CD4-positive, CD25-positive, alpha-beta regulatory T cell (primary cell): ENCODE measurements at regions not wholly inside any gene's neighbourhood (a gene's known extent, or its start where the extent isn't known, plus 50 kb on each side); places are given as distances from the start of the nearest gene placed in this dataset.

ENCODE experiments used
- ATAC-seq, 2 donors: fragments of 150-1000 bp; cut with Tn5 transposase; one replicate each; pipeline ENCODE4 v1.10.0; 2021; ENCODE audit warnings: low read depth in 2 of 2, moderate number of reproducible peaks in 2 of 2, moderate library complexity in 1 of 2
- DNase-seq, 3 donors: peaks; one replicate each; pipeline versions ENCODE4 v3.0.0 to v3.0.0-alpha.2; 2012 to 2022; ENCODE audit warnings: mixed read lengths in 1 of 3
- H3K27ac ChIP-seq: one replicate; pipeline ENCODE4 v1.7.0; 2013; ENCODE audit warnings: mild to moderate bottlenecking, low read length; ENCODE audit not compliant: insufficient read depth, poor library complexity, severe bottlenecking
- H3K27me3 ChIP-seq: one replicate; pipeline ENCODE4 v1.7.0; 2013; ENCODE audit warnings: low read length; ENCODE audit not compliant: control insufficient read depth, insufficient read depth
- H3K36me3 ChIP-seq: one replicate; pipeline ENCODE4 v1.7.0; 2013; ENCODE audit warnings: mild to moderate bottlenecking, low read length, moderate library complexity; ENCODE audit not compliant: control insufficient read depth, insufficient read depth
- H3K4me1 ChIP-seq: 2 replicates; pipeline ENCODE4 v1.7.0; 2013; ENCODE audit warnings: mild to moderate bottlenecking, low read length; ENCODE audit not compliant: insufficient read depth, control insufficient read depth, poor library complexity, severe bottlenecking
- H3K4me3 ChIP-seq: one replicate; pipeline ENCODE4 v1.7.0; 2013; ENCODE audit warnings: low read depth, mild to moderate bottlenecking, low read length, moderate library complexity
- H3K9me3 ChIP-seq, 2 experiments: 1 replicate in 1 of 2; 2 replicates in 1 of 2; pipeline ENCODE4 v1.7.0; 2013; ENCODE audit warnings: low read length in 2 of 2, mild to moderate bottlenecking in 1 of 2, moderate library complexity in 1 of 2; ENCODE audit not compliant: control insufficient read depth in 2 of 2
- H3K27ac Mint-ChIP-seq, 3 donors: one replicate each; pipeline ENCODE4 v1.8.0; 2020 to 2022; ENCODE audit warnings: mild to moderate bottlenecking in 3 of 3, mixed read lengths in 3 of 3, moderate library complexity in 2 of 3
- H3K27me3 Mint-ChIP-seq: one replicate; pipeline ENCODE4 v1.8.0; 2022; ENCODE audit warnings: mild to moderate bottlenecking, mixed read lengths
- H3K36me3 Mint-ChIP-seq: one replicate; pipeline ENCODE4 v1.8.0; 2020; ENCODE audit warnings: mixed read lengths
- H3K4me1 Mint-ChIP-seq, 4 donors: one replicate each; pipeline ENCODE4 v1.8.0; 2020 to 2022; ENCODE audit warnings: mixed read lengths in 4 of 4, mild to moderate bottlenecking in 1 of 4
- H3K4me3 Mint-ChIP-seq, 4 donors: one replicate each; pipeline ENCODE4 v1.8.0; 2020 to 2022; ENCODE audit warnings: mild to moderate bottlenecking in 4 of 4, mixed read lengths in 4 of 4, moderate library complexity in 3 of 4
- H3K9me3 Mint-ChIP-seq, 7 donors: one replicate each; pipeline ENCODE4 v1.8.0; 2020 to 2022; ENCODE audit warnings: mixed read lengths in 7 of 7, mild to moderate bottlenecking in 3 of 7, moderate library complexity in 2 of 7

- Mint-ChIP-seq H3K27me3 (peaks cover 4% of the 10 kb centered on the region), H3K4me1 (no peaks in the 10 kb centered on the region), H3K27ac (no peak overlapping the region), H3K36me3 (no peaks in the 10 kb centered on the region), H3K9me3 (no peaks in the 10 kb centered on the region), H3K4me3 (no peak overlapping the region)
- no peaks in the 10 kb centered on the region for H3K36me3 ChIP-seq
- no peaks in the 10 kb centered on the region for H3K4me1 ChIP-seq
- no peak overlapping the region for H3K4me3 ChIP-seq
- H3K27ac ChIP-seq = no peak overlapping the region
- H3K9me3 ChIP-seq = no peaks in the 10 kb centered on the region
- DNase-seq = no peak
- no peak for ATAC-seq
- H3K27me3 ChIP-seq = no peaks in the 10 kb centered on the region
Observed at GRCh38 chr1:221376286-221376685, 365.6 kb downstream of the DUSP10 start.

GRCh38 chr1:221381910-221382623, 359.8 kb downstream of the DUSP10 start:
- ATAC-seq (no peak), DNase-seq (no peak)
- Mint-ChIP-seq H3K36me3 (no peaks in the 10 kb centered on the region), H3K9me3 (peaks cover 0 to 4% (median 0%) of the 10 kb centered on the region in 7 donors), H3K4me1 (no peaks in the 10 kb centered on the region), H3K27ac (no peak overlapping the region), H3K27me3 (peaks cover 4% of the 10 kb centered on the region), H3K4me3 (no peak overlapping the region)
- H3K4me1 ChIP-seq = no peaks in the 10 kb centered on the region
- H3K27ac ChIP-seq = no peak overlapping the region
- no peaks in the 10 kb centered on the region for H3K9me3 ChIP-seq
- H3K27me3 ChIP-seq = no peaks in the 10 kb centered on the region
- no peak overlapping the region for H3K4me3 ChIP-seq
- no peaks in the 10 kb centered on the region for H3K36me3 ChIP-seq

- no peaks in the 10 kb centered on the region for H3K36me3 Mint-ChIP-seq
- H3K36me3 ChIP-seq = no peaks in the 10 kb centered on the region
- DNase-seq (no peak), ATAC-seq (no peak)
- H3K27me3 Mint-ChIP-seq = peaks cover 17% of the 10 kb centered on the region
- no peaks in the 10 kb centered on the region for H3K9me3 ChIP-seq
- H3K27ac ChIP-seq = no peak overlapping the region
- H3K27ac Mint-ChIP-seq = no peak overlapping the region
- no peak overlapping the region for H3K4me3 Mint-ChIP-seq
- no peaks in the 10 kb centered on the region for H3K4me1 Mint-ChIP-seq
- H3K27me3 ChIP-seq = no peaks in the 10 kb centered on the region
- no peak overlapping the region for H3K4me3 ChIP-seq
- no peaks in the 10 kb centered on the region for H3K4me1 ChIP-seq
- peaks cover 0 to 8% (median 1%) of the 10 kb centered on the region in 7 donors for H3K9me3 Mint-ChIP-seq
Observed at GRCh38 chr1:221392453-221392852, 349.4 kb downstream of the DUSP10 start.

- H3K9me3 Mint-ChIP-seq = peaks cover 0 to 6% (median 0%) of the 10 kb centered on the region in 7 donors
- peaks cover 17% of the 10 kb centered on the region for H3K27me3 Mint-ChIP-seq
- ATAC-seq (no peak), DNase-seq (no peak)
- H3K36me3 ChIP-seq = no peaks in the 10 kb centered on the region
- H3K27ac ChIP-seq = no peak overlapping the region
- H3K9me3 ChIP-seq = peaks cover 0 to 2% of the 10 kb centered on the region in 2 experiments
- no peaks in the 10 kb centered on the region for H3K27me3 ChIP-seq
- H3K4me1 Mint-ChIP-seq = no peaks in the 10 kb centered on the region
- no peak overlapping the region for H3K4me3 ChIP-seq
- H3K36me3 Mint-ChIP-seq = no peaks in the 10 kb centered on the region
- H3K4me1 ChIP-seq = no peaks in the 10 kb centered on the region
- no peak overlapping the region for H3K4me3 Mint-ChIP-seq
- no peak overlapping the region for H3K27ac Mint-ChIP-seq
Observed at GRCh38 chr1:221394011-221394544, 347.8 kb downstream of the DUSP10 start.

GRCh38 chr1:221396526-221396925, 345.4 kb downstream of the DUSP10 start:
- H3K36me3 Mint-ChIP-seq = no peaks in the 10 kb centered on the region
- H3K4me1 Mint-ChIP-seq = no peaks in the 10 kb centered on the region
- H3K4me3 Mint-ChIP-seq = no peak overlapping the region
- Histone ChIP-seq H3K36me3 (no peaks in the 10 kb centered on the region), H3K4me1 (no peaks in the 10 kb centered on the region), H3K27me3 (no peaks in the 10 kb centered on the region), H3K4me3 (no peak overlapping the region), H3K27ac (no peak overlapping the region), H3K9me3 (peaks cover 0 to 2% of the 10 kb centered on the region in 2 experiments)
- H3K27me3 Mint-ChIP-seq = peaks cover 15% of the 10 kb centered on the region
- H3K27ac Mint-ChIP-seq = no peak overlapping the region
- DNase-seq = no peak
- H3K9me3 Mint-ChIP-seq = peaks cover 0 to 6% (median 0%) of the 10 kb centered on the region in 7 donors
- no peak for ATAC-seq

- H3K27me3 ChIP-seq = no peaks in the 10 kb centered on the region
- H3K27ac ChIP-seq = no peak overlapping the region
- Mint-ChIP-seq H3K27me3 (peaks cover 9% of the 10 kb centered on the region), H3K36me3 (no peaks in the 10 kb centered on the region), H3K4me3 (no peak overlapping the region), H3K4me1 (no peaks in the 10 kb centered on the region), H3K27ac (no peak overlapping the region), H3K9me3 (peaks cover 0 to 8% (median 0%) of the 10 kb centered on the region in 7 donors)
- no peak overlapping the region for H3K4me3 ChIP-seq
- H3K4me1 ChIP-seq = no peaks in the 10 kb centered on the region
- no peak for DNase-seq
- H3K36me3 ChIP-seq = no peaks in the 10 kb centered on the region
- no peak for ATAC-seq
- peaks cover 0 to 2% of the 10 kb centered on the region in 2 experiments for H3K9me3 ChIP-seq
Observed at GRCh38 chr1:221397141-221397540, 344.7 kb downstream of the DUSP10 start.

GRCh38 chr1:221397606-221398005, 344.3 kb downstream of the DUSP10 start:
- no peak overlapping the region for H3K27ac Mint-ChIP-seq
- no peak overlapping the region for H3K27ac ChIP-seq
- no peaks in the 10 kb centered on the region for H3K36me3 ChIP-seq
- DNase-seq = peak in 1 of 3 donors; percentile 17
- no peaks in the 10 kb centered on the region for H3K36me3 Mint-ChIP-seq
- H3K4me3 ChIP-seq = no peak overlapping the region
- H3K4me3 Mint-ChIP-seq = no peak overlapping the region
- peaks cover 4% of the 10 kb centered on the region for H3K27me3 Mint-ChIP-seq
- no peak for ATAC-seq
- peaks cover 0 to 2% of the 10 kb centered on the region in 2 experiments for H3K9me3 ChIP-seq
- no peaks in the 10 kb centered on the region for H3K27me3 ChIP-seq
- H3K4me1 Mint-ChIP-seq = no peaks in the 10 kb centered on the region
- H3K4me1 ChIP-seq = no peaks in the 10 kb centered on the region
- H3K9me3 Mint-ChIP-seq = peaks cover 0 to 9% (median 0%) of the 10 kb centered on the region in 7 donors

- H3K36me3 Mint-ChIP-seq = no peaks in the 10 kb centered on the region
- peaks cover 0 to 4% (median 1%) of the 10 kb centered on the region in 7 donors for H3K9me3 Mint-ChIP-seq
- H3K27me3 ChIP-seq = no peaks in the 10 kb centered on the region
- H3K9me3 ChIP-seq = no peaks in the 10 kb centered on the region
- ATAC-seq = no peak
- no peaks in the 10 kb centered on the region for H3K27me3 Mint-ChIP-seq
- H3K4me3 Mint-ChIP-seq = no peak overlapping the region
- no peak for DNase-seq
- no peak overlapping the region for H3K4me3 ChIP-seq
- no peak overlapping the region for H3K27ac Mint-ChIP-seq
- H3K4me1 ChIP-seq = no peaks in the 10 kb centered on the region
- H3K4me1 Mint-ChIP-seq = no peaks in the 10 kb centered on the region
- no peak overlapping the region for H3K27ac ChIP-seq
- H3K36me3 ChIP-seq = no peaks in the 10 kb centered on the region
Observed at GRCh38 chr1:221405146-221405545, 336.7 kb downstream of the DUSP10 start.
